Limb (tissue), 2 donors: ENCODE measurements at regions not wholly inside any gene's neighbourhood (a gene's known extent, or its start where the extent isn't known, plus 50 kb on each side); places are given as distances from the start of the nearest gene placed in this dataset.
"Not testable (repeated sequence)": the region's sequence is repeated elsewhere in the genome, so short reads cannot be mapped to it uniquely, and the experiment has no call there.

ENCODE experiments used
- DNase-seq, 2 donors: peaks; one replicate each; pipeline ENCODE4 v3.0.0-alpha.2; 2016; ENCODE audit errors: extremely low spot score in 2 of 2

DNA sequence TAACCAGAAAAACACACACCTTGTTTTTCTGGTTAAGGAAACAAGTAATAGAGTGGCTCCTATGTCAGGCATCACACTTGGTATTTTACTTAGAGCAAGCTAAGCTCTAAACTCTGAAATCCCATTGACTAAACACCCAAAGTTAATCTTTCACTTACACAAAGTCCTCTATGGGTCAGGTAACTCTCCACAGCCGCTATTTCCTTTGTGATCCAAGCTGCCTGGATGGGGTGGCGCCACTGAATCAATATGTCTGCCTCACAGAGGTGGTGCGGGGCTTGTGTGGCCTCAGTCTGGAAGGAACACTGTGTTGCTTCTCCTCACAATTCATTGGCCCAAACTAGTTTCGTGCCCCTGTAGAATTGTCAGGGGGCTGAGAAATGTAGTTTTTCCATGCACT, 160.0 kb upstream of the E2F7 start:
- no peak for DNase-seq

DNA sequence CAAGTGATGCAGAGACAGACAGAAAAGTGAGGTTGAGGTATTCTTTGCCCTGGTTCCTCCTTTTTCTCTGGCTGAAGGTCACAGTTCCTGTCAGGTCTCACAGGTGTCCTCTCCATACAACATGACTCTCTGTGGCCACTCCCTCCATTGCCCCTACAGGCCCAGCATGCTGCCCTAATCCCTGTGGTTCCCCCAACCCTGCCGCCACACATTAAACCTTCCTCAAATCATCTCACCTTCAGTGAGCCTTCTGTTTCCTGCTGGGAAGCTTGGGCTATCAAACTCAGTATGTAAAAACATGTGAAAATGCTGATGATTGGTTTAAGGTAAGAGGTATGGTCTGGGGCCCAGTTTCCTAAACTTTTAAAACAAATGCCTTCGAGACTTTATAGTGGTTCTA, 159.0 kb upstream of the E2F7 start:
- no peak for DNase-seq

DNA sequence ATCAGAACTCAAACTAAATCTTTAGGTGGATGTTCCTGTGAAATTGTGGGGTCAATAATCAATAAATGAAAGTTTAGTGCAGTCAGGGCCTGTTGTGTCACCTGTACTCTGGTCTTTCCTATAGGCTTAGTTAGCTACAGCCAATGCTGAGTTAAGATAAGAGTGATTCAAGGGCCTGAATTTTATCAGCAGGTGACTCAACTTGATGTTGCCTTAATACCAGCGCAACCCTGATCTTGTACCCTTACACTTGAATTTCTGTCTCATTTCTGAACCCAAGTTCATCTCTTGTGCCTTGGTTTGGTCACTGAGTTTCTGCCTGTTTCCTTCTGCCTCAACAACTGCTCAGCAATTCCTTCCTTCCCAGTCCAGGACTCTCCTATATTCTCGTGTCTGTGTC, 157.0 kb upstream of the E2F7 start:
- no peak for DNase-seq

DNA sequence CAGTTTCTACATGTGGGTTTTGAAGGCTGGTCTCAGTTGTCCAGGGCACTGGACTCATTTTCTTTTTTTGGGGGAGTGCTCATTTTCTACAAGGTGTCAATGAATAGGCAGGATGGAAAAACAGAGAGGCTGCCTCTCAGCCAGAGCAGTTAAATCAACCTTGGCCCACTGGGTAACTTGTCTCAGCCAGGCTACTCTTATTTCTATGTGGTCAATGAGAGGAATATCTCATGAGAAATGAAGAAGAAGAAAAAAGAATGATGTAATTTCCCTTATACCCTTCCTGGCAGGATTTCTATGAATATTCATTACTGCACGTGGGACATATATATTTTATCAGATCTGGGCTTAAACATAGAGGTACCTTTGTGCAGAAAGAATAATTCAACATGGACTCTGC, 155.2 kb upstream of the E2F7 start:
- no peak for DNase-seq

DNA sequence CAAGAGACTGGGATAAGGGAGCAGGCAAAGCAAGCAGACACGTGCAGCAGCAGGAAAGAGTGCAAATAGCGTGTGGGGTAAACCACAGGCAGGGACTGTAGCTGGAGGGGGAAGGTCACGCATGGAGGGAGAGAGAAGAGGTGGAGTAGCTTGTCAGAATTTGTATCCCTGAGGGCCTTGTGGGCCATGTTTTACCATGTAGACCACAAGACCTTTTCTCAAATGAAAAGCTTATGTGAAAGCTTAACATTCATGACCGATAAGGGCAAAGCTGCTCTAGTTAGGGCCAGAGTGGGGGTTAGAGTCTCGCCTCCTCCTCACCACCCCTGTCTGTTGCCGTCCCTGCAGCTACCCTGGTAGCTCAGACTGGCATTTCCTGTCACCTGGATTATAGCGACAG, 152.9 kb upstream of the E2F7 start:
- no peak for DNase-seq

DNA sequence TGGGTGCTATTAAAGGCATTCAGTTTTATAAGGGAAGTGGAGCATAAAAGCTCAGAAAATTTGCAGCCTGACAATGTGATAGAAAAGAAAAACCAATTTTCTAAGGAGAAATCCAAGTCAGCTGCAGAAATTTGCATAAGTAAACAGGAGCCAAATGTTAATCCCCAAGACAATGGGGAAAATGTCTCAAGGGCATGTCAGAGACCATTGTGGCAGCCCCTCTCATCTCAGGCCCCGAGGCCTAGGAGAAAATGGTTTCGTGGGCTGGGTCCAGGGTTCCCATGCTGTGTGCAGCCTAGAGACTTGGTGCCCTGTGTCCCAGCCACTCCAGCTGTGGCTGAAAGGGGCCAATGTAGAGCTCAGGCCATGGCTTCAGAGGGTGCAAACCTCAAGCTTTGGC, 150.8 kb upstream of the E2F7 start:
- not testable (repeated sequence) for DNase-seq

DNA sequence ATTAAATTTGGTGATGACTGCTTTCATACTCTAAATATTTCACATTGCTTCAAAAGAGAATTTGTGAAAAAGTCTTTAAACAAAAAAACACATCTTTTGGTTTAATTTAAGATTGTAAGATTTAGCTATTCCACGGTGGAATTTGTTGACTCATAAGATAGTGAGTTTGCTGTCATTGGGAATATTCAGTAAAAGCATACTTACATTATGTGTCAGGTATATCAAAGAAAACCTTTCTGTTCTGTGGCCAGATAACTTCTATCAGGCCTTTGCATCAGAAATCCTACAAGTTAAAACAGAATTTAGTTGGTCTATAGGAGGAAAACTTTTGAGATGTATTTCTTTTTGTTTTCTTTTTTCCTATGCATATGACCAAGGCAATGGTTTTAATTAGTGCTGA, 148.8 kb upstream of the E2F7 start:
- no peak for DNase-seq

DNA sequence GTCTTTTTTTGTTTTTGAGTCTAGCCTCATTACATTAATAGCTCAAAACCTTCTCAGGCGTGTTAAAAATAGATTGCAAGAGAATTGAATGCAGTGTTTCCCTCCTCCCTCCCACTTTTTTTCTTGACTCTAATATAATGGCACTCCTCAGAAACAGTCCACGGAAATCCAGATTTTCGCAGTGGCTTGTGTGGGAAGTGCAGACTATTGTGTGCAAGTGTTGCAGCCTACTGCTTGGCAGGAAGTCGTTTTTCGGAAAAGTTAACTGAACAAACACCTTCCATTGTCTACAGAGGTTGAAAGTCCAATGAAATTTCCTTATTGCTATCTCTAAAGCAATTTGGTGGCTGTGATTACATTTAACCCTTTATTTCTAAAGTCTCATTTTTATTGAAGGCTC, 147.9 kb upstream of the E2F7 start:
- no peak for DNase-seq

DNA sequence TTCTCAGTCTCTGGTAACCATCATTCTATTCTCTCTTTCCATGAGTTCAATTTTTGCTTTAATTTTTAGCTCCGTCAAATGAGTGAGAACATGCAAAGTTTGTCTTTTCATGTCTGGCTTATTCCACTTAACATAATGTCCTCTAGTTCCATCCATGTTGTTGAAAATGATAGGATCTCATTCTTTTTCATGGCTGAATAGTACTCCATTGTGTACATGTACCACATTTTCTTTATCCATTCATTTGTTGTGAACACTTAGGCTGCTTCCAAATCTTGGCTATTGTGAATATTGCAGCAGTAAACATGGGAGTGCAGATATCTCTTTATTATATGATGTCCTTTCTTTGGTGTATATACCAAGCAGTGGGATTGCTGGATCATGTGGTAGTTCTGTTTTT, 145.4 kb upstream of the E2F7 start:
- DNase-seq: no peak

DNA sequence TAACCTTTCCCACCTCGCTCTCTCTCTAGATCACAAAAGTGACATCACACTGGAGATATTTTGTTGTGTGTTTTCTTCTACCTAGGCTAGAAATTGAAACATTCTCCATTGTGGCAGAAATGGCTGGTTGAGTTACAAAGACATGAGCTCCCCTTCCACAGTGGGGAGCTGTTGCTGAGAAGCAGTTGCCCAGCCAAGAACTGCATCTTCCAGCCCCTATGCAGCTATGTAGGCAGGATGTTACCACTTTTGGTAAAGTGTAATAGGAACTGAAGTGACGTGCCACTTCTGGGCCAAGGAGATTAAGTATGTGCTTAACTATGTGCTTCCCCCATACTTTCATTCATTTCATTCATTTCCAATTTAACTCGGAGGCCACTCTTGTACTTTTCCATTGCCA, 138.7 kb upstream of the E2F7 start:
- no peak for DNase-seq

DNA sequence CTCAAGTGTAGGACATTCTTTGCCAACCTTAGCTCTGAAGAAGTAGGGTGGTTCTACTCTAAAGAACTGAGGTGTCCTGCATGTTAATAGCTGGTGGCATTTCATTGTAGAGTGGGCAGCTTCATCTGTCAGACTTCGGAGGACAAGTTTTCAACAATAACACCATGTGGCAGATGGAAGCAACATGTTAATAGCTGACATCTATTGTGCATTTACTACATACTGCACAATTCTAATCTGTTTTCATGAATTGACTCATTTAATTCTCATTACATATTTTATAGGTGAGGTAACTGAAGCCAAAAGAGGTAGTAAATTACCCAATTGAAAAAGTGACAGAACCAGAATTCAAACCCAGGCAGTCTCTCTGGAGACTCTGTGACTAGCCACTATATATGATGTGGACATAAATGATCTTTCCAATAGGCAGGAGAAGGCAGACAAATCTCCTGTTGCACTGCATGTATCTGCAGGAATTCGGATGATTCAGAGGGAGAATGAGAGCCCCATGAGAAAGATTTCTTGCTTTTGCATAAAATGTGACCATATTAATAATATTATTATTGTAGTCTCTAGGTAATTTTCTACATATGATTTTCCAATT, 137.2 kb upstream of the E2F7 start:
- no peak for DNase-seq

DNA sequence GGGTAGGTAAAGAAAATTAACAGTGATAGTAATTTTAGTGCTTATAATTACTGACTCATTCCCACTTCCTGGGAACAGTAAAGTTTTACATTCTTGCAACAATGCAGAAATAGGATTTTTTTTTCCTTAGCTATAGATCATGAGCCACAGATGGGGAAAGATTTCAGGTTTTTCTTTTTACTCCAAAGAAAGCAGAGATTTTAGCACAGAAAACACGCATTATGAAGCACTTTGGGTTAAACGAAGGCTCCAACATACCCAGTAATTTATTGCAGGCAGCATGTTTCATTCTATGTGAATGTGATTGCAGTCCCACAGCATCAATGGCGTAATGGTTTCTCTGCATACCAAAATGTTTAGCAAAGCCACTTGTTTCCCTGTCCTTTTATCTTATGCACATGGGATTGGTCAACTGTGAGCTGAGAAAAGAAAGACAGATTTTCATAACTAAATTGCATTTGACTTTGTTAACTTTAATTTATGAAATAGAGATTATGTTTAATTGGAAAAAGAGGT, 124.6 kb upstream of the E2F7 start:
- DNase-seq: peak in 1 of 2 donors; percentile 13

DNA sequence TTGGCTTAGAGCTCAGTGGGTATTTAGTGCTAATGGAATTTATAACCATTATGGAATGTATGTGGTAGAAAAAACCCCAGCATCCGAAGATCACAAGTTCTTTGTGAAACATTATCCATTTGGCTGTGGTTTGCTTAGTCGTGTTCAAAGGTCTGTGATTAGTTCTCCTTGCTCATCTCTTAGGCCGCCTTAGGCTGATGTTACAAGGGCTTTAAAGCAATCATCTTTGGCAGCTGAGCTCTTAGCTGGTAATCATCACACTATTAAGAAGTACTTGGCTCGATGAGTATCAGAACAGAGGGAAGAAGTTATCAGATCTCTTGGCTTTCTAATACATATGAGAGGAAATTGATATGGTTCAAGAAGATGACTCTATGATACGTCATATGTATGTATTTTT, 124.1 kb upstream of the E2F7 start:
- peak in 1 of 2 donors; percentile 6 for DNase-seq

DNA sequence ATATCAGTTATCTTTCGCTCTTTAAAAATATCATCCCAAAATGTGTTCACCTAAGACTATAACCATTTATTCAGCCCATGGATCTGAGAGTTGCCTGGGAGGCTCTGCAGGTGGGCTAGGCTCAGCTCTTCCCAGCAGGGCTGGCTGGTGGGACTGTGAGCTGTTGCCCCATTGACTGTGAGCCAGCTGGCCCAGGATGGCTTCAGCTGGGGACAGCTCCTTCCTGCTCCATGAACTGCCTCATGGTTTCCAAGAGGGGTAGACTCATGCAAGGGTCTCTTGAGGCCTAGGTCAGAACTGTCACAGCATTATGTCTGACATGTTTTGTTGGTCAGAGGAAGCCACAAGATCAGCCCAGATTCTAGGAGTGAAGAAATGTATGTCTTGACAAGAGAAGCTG, 114.1 kb upstream of the E2F7 start:
- DNase-seq: no peak

DNA sequence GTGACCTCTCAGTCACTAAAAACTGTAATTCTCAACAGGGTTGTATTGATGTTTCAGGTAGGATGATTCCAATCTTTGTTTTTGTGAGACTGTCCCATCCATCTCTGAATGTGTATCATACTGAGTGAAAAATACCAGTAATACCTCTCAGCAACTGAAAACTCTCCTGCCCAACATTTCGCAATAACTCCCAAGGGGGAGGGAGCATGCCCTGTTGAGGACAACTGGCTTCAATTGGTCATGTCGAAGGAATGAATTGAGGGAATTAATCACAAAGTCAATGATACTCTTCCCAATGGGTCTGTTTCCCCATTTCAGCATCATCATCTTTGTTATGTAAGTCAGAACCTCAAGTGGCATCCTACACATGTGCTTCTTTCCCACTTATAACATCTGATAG, 102.4 kb upstream of the E2F7 start:
- no peak for DNase-seq

DNA sequence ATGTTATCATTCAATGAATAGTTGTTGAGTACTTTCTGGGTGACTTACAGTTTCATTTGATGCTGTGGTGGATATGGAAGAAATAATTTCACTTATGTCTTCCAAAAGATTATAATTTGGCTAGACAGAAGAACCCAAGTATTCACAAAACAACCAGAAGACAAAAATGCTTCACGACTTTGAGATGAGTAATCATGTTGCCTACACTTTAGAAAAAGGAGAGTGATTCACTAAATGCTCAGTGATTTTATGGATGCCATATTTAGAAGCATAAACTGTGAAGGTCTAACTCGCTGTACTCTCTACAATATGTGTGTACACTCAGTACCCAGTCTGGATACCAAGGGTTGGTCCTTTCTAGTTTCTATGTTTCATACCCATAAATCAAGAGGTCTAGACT, 101.3 kb upstream of the E2F7 start:
- DNase-seq: no peak

DNA sequence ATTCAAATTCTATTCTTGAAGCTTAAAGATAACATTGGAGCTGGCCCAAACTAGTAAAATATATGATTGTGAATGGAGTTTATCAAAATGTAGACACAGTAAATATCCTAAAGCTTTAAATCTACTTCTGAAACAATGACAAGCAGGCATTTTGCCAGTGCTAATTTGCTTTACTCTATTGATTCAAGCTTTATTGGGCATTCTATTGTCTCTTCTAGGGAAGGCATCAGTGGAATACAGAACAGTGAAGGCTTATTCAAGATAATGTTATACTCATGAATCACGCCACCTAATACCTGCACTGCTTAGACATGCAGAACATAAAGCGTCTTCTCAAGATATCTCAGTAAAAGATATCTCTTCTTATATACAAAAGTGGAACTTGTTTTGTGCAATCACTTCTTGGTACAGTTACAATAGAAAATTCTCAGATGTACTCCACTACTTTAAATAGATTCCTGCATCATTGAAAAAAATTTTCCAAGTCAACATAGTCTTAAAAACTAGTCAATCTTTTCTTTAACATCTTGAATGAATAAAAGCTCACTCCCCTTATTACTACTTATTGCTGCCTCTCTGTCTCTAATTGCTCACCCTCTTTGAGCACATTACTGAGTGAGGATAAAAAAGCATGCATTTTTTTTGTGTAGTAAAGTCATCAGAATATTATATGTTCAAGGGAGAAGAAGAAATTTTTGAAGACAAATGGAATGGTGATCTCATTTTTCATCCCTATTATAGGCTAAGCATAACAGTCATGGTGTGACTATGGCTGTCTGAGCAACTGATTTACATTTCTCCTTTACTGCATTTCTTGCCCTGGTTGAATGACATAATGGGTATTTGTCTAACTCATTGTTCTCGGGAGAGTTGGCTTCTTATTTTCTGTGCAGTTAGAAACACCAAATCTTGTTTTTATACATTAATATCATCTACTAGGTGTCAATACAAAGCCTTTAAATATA, 98.0 kb upstream of the E2F7 start:
- no peak for DNase-seq

DNA sequence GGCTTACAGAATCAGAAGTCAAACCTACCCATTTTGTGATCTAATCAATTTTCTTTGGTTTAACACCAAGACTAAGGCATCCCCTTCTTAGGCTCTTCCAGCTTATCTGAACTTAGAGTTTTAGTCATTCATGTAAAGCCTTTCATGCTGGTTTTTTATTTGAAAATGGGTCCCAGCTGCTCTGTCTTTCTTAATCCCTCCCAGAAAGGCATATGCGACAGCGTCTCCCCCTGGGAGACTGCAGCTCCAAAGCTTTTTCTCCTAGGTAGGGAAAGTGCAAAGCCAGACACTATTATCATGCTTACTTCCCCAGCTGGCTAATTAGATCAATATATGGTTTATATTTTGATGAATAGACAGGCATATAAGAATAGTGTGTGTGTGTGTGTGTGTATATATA, 96.6 kb upstream of the E2F7 start:
- no peak for DNase-seq

DNA sequence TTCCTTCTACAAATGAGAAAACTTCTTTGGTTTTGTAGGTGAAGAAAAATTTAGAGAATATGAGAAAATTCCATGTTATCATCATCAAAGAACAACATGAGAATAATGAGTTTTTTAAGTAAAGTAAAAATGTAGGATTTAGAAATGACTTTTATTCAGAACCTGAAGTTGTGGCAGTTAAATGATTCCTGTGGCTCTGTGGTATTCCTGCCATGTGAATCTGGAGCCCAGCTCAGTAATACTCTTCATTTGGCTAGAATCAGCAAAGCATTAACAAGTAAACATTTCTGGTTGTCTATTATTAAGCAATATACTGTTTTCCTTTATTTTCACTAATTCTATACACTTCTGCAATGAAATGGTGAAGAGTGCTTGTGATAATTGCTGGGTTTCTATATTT, 95.6 kb upstream of the E2F7 start:
- no peak for DNase-seq

DNA sequence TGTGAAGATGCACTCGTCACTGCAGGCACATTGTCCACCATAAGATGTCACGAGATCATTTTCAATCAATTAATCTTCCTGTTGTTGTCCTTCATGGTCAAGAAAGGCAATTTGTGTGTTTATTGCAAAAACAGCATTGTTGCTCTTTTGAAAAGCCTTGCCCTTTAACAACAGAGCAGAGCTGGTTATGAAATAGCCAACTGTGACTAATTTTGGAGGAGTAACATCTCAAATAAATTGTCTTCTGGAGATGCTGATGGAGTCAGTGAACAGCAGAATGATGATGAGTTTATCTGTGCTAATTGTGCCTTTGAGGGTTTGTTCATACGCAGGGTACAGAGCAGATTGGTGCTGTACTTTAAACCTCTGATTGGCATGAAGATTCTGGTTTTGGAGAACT, 88.3 kb upstream of the E2F7 start:
- DNase-seq: no peak

DNA sequence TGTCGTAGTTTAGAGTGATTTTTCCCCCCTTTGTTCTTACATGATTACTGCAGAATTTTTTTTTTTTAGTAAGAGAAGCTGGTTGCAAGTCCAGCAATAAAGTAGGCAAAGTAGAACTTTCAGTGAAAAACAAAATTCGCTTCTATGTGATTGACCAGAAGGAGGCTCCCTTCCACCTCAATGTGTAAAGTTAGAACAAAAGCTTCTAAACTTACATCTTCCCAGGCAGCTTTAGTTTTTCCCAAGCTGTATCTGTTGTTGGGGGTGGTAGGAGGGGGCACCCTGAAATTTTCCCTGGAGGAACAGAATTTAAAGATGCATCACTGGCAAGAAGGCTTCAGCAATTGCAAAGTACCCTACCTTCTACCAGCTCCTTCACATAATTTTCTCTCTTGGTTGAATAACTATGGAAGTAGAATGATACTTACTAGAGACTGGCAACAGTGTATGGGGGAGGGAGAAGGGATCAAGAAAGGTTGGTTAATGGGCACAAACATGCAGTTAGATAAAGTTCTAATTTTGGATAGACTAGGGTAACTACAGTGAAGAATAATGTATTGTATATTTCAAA, 87.3 kb upstream of the E2F7 start:
- DNase-seq: peak in 1 of 2 donors; percentile 61

DNA sequence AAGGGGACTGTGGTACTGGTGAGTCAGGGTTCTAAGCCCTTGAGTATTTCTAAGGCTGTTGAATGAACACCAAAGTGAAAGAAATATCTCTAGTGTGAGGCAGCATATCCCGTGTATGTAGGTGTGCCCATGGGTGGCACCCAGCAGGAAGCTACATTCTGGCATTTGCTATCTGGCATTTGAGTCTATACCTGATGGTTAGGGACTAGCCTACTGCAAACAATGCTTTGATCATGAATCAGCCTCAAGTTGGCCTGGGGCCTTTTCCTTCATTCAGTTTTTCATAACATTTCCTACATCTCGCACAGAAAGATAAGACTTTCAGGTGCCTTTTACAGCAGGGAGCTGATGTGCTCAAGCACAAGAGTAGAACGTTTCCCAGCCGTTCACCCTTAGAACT, 85.7 kb upstream of the E2F7 start:
- no peak for DNase-seq

DNA sequence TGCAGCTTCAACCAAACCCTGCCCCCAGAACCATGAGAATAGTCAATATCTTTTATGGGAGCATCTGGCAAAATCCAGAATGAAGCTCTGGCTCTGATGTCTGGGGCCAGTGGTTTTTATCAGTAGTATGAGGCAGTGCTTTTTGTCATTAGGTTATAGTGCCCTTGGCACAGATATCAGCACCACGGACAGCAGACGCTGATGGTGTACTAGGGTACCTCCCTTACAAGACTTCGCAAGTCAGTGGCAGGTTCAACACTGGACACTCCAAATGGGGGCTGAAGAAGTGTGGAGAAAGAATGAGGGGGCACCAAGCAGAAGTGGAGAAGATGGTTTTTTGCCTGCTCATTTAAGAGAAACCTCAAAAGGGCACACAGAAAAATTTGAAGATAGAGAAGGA, 68.2 kb upstream of the E2F7 start:
- peak; percentile 51 to 73 for DNase-seq
